ENCODE measurements at regions not wholly inside any gene's neighbourhood (a gene's known extent, or its start where the extent isn't known, plus 50 kb on each side); places are given as distances from the start of the nearest gene placed in this dataset.

DNA sequence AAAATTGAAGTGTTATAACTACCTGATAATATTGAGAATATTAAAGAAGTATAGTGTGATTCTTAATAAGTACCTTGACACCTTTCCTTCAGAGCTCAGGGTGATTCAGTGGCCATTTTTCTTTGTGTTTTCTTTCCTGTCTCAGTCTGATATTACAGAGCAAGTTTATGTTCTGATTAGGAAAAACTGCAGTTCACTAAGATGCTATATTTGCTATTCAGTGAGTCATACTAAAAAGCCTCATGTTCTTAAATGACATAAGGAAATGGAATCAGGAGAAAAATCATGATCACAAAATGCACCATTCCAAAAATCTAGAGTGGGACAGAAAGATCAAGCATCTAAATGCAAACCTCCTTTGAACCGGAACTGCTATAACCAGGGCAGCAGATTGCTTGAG, 390.6 kb upstream of the ATP2B1 start:
- no peak overlapping the region for H3K4me3 Mint-ChIP-seq
- intact Hi-C loops (cut with micrococcal nuclease), result no loop called here
- H3K36me3 Mint-ChIP-seq (ENCODE audit: low read depth), result no peaks in the 10 kb centered on the region
- peaks cover 12% of the 10 kb centered on the region for H3K4me1 Mint-ChIP-seq (ENCODE audit: low read depth)
- CTCF ChIA-PET, result no interaction called here
- H3K9me3 Mint-ChIP-seq, result no peaks in the 10 kb centered on the region
- H3K27me3 Mint-ChIP-seq (ENCODE audit: low read depth), result peaks cover 9% of the 10 kb centered on the region
- no peak overlapping the region for H3K27ac Mint-ChIP-seq
- no peak for DNase-seq

DNA sequence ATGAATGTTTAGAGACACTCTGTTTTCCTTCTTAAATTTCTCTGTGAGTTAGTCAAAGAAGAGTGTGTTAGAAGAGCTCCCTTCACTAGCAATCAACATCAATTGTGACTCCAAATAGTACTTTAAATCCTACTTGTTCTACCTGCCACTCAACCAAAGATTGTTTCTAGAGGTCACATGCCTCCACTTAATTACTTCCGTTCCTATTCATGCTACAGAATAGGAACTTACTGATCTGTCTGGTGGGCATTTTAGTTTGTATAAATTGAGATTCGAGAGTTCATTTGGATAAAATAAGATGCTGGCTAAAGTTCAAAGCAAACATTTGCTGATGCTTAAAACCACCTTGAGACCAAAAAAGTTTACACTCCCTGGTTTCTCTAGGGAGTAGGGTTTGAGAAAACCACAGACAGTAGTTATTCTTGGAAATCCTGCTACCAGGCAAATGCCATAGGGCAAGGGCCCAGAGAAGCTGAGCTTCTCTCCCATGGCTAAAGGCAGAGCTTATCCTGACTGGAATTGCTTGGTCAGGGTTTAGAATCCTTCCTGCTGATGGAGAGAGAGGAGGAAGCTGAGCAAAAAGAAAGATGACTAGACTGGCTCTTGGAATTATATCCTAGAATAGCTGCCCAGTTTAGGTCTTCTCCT, 389.6 kb upstream of the ATP2B1 start:
- H3K4me3 Mint-ChIP-seq, result no peak overlapping the region
- no peaks in the 10 kb centered on the region for H3K9me3 Mint-ChIP-seq
- no peaks in the 10 kb centered on the region for H3K36me3 Mint-ChIP-seq (ENCODE audit: low read depth)
- no peak overlapping the region for H3K27ac Mint-ChIP-seq
- no peak for DNase-seq
- H3K4me1 Mint-ChIP-seq (ENCODE audit: low read depth), result peaks cover 11% of the 10 kb centered on the region
- intact Hi-C loops (cut with micrococcal nuclease), result no loop called here
- CTCF ChIA-PET, result interaction anchor here (0.6 to 0.8 kb wide), 2 partner anchors 429 to 629 kb away, joined by 3 read pairs; no protein-coding TSS in a partner anchor
- peaks cover 6% of the 10 kb centered on the region for H3K27me3 Mint-ChIP-seq (ENCODE audit: low read depth)

DNA sequence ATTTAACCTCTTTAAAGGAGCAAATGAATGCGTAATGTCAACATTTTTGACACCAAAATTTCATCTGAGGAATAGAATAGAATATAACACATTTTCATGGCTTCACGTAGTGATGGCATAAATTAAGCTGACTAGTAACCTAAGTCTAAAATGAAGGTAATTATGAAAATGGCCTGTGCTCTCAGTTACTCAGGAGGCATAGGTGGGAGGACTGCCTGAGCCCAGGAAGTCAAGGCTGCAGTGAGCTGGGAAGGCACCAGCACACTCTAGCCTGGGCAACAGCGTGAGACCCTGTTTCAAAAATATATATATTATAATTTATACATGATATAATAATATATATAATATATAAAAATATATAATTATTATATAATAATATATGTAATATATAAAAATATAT, 383.2 kb upstream of the ATP2B1 start:
- intact Hi-C loops (cut with micrococcal nuclease), result no loop called here
- Mint-ChIP-seq H3K27ac (no peak overlapping the region), H3K4me3 (no peak overlapping the region), H3K36me3 (ENCODE audit: low read depth) (no peaks in the 10 kb centered on the region), H3K27me3 (ENCODE audit: low read depth) (no peaks in the 10 kb centered on the region), H3K9me3 (no peaks in the 10 kb centered on the region), H3K4me1 (ENCODE audit: low read depth) (peaks cover 11% of the 10 kb centered on the region)
- no peak for DNase-seq
- CTCF ChIA-PET, result interaction anchor here (1.5 kb wide), 1 partner anchor 548 kb away, joined by 4 read pairs; no protein-coding TSS in a partner anchor

DNA sequence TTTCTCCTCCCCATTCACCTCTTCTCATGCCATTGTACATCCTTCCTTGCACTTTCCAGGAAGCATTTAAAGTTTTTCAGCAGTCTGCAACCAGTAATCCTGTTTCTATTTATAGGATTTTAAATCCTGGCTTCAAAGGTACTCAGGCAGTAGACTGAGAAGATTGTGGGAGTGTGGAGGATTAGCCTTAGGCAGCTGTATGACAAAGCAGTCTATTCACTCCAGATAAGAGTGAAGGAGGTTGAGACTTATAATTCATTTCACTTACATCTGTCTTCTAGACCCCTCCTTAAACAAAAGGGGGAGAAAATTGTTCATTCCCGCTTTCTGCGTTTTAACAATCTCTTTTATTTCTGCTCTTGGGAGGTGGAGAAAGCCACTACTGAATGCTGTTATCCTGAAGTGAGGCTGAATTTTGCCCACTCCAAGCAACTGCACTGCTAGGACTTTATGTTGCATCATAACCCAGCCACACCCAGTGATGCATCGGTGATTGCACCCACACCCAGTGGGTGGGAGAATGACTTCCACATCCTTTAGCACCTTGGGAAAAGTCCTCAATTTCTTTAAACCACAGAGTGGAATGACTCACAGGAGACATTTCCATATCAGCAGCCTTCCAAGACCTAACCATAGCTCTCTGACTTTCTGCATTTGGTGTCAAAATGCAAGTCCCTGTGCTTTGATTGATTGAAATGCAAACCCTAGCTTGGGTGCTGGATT, 382.5 kb upstream of the ATP2B1 start:
- peaks cover 12% of the 10 kb centered on the region for H3K4me1 Mint-ChIP-seq (ENCODE audit: low read depth)
- intact Hi-C loops (cut with micrococcal nuclease), result no loop called here
- no peak overlapping the region for H3K4me3 Mint-ChIP-seq
- CTCF ChIA-PET, result interaction anchor here (1.5 kb wide), 1 partner anchor 547 kb away, joined by 4 read pairs; no protein-coding TSS in a partner anchor
- no peak overlapping the region for H3K27ac Mint-ChIP-seq
- no peaks in the 10 kb centered on the region for H3K27me3 Mint-ChIP-seq (ENCODE audit: low read depth)
- peak; percentile 40 for DNase-seq
- H3K36me3 Mint-ChIP-seq (ENCODE audit: low read depth), result no peaks in the 10 kb centered on the region
- no peaks in the 10 kb centered on the region for H3K9me3 Mint-ChIP-seq

DNA sequence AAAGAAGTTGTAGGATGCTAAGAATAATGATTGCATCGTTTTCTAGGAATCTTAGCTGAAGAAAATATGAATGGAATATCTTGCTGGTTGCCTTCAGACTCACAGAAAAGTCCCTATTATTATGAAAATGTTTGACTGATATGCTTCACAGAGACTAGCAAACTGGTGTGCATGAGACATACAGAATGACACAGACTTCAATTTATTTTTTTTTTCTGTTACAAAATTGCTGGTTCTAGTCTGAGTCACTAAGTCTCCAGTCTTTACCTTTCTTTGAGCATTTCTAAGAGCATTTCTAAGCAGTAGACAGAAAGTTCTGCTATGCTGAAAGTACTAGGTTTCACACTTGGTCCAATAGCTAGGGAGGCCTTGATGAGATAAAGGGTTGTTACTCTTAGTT, 377.6 kb upstream of the ATP2B1 start:
- Mint-ChIP-seq H3K9me3 (no peaks in the 10 kb centered on the region), H3K4me1 (ENCODE audit: low read depth) (peaks cover 8% of the 10 kb centered on the region), H3K36me3 (ENCODE audit: low read depth) (no peaks in the 10 kb centered on the region), H3K27me3 (ENCODE audit: low read depth) (no peaks in the 10 kb centered on the region), H3K4me3 (no peak overlapping the region), H3K27ac (no peak overlapping the region)
- intact Hi-C loops (cut with micrococcal nuclease), result loop anchor here (5.0 kb wide), 1 partner anchor 139 kb away; no protein-coding TSS in a partner anchor
- CTCF ChIA-PET, result interaction anchor here (0.7 to 1.9 kb wide), 2 partner anchors 16 to 542 kb away, joined by 3 to 4 read pairs; no protein-coding TSS in a partner anchor
- no peak for DNase-seq

DNA sequence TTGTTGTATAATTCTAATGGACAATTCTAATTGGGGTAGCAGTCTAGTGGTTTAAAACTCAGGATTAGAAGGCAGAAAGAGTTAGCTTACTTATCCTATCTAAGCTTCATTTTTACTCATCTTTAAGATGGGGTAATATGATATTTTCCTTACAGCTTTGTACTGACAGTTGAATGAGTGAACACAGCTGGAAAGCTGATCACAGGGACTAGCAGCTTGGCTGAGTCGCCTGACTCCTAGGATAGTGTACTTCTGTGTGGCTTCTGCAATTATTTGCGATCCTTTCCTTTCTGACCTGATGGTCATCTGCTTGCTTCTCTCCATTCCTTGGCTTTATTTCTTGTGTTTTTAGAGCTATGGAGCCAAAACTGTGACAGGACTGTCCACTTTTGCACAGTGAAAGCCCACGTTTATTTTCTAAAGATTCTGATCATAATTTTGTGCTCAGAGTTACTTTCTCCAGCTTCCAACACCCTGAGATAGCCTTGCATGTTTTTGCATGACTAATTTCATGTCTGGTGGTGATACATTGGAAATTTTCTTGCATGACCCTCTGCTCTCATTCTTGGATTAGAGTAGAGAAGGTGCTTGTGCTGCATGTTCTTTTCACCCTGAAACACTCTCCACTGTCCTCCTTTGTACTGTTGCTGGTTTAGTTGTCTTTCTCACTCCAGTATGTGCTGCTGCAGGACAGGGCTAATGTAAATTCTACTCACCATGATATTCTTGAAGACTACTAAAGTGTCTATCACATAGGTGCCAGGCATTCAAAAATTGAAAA, 377.0 kb upstream of the ATP2B1 start:
- H3K9me3 Mint-ChIP-seq, result no peaks in the 10 kb centered on the region
- intact Hi-C loops (cut with micrococcal nuclease), result loop anchor here (5.0 kb wide), 1 partner anchor 138 kb away; no protein-coding TSS in a partner anchor

DNA sequence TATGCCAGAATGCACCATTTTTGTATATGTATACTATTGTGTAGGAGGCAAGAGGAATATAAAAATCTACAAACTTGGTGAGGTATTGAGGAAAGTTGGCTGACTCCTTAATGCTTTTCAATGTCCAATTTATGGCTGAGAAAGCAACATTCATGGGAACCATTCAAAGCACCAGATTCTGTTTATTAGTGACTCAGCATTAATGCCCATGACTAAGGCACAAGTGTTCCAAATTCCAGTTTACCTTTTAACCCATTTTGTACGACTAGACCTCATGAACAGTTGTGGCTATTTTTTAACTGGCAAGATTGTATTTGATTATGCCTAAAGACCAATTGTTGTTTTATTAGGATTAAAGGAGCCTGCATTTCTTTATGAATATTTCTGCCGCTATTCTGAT, 375.4 kb upstream of the ATP2B1 start:
- Mint-ChIP-seq H3K27me3 (ENCODE audit: low read depth) (no peaks in the 10 kb centered on the region), H3K27ac (no peak overlapping the region), H3K36me3 (ENCODE audit: low read depth) (no peaks in the 10 kb centered on the region), H3K9me3 (no peaks in the 10 kb centered on the region), H3K4me3 (no peak overlapping the region), H3K4me1 (ENCODE audit: low read depth) (peaks cover 3% of the 10 kb centered on the region)
- DNase-seq, result no peak
- intact Hi-C loops (cut with micrococcal nuclease), result no loop called here
- CTCF ChIA-PET, result no interaction called here

More for the DNA sequence above, 377.0 kb upstream of the ATP2B1 start:
- Mint-ChIP-seq H3K27ac (no peak overlapping the region), H3K4me3 (no peak overlapping the region), H3K4me1 (ENCODE audit: low read depth) (peaks cover 3% of the 10 kb centered on the region), H3K36me3 (ENCODE audit: low read depth) (no peaks in the 10 kb centered on the region), H3K27me3 (ENCODE audit: low read depth) (no peaks in the 10 kb centered on the region)
- CTCF ChIA-PET, result interaction anchor here (0.6 to 1.9 kb wide), 4 partner anchors 17 to 558 kb away, joined by 3 to 4 read pairs (median 3); no protein-coding TSS in a partner anchor
- DNase-seq, result no peak

DNA sequence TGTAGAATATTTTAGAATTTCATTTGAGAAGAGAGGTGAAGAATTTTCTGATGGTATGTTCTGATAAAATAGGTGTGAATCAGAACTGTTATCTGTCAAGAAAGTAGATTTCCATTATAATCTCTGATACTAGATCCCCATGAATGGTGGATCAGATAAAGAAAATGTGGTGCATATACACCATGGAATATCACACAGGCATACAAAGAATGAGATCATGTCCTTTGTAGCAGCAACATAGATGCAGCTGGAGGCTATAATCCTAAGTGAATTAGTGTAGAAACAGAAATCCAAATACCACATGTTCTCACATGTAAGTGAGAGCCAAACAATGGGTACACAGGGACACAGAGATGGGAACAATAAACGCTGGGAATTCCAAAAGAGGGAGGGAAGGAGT, 372.0 kb upstream of the ATP2B1 start:
- no peak overlapping the region for H3K27ac Mint-ChIP-seq
- CTCF ChIA-PET, result no interaction called here

DNA sequence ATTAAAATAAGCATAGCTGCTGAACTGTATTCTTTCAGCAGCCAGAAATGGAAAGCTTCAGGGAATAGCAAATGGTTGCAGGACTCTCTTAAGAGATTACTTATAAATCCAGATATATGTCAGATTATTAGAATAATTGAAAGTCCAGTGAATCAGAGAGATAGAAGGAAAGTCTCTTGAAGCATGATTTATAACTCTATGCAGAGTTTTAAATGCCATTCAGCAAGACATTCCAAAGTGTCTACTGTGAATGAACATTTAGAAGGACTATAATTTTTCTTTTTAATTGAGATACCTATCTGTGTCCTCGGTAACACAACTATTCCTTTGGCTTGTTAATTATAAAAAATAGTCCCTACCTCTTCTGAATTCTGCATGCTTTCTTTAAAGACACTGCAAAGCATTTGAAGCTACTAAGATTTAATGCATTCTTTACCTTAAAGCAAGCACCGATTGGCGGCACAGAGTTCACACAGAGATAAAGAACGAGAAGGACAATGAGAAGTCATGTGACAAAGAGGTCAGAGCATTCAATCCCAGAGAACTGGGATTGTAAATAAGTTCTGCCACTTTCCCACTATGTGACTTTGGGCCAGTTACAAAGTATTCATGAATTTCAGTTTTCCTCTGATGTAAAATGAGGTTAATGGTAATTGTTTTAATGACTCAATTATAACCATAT, 371.0 kb upstream of the ATP2B1 start:
- H3K36me3 Mint-ChIP-seq (ENCODE audit: low read depth), result no peaks in the 10 kb centered on the region
- CTCF ChIA-PET, result interaction anchor here (0.6 kb wide), 1 partner anchor 409 kb away, joined by 4 read pairs; no protein-coding TSS in a partner anchor
- H3K4me3 Mint-ChIP-seq, result no peak overlapping the region
- H3K27ac Mint-ChIP-seq, result no peak overlapping the region
- no peak for DNase-seq
- peaks cover 24% of the 10 kb centered on the region for H3K4me1 Mint-ChIP-seq (ENCODE audit: low read depth)
- intact Hi-C loops (cut with micrococcal nuclease), result no loop called here
- H3K9me3 Mint-ChIP-seq, result no peaks in the 10 kb centered on the region
- no peaks in the 10 kb centered on the region for H3K27me3 Mint-ChIP-seq (ENCODE audit: low read depth)

More for the DNA sequence above, 372.0 kb upstream of the ATP2B1 start:
- intact Hi-C loops (cut with micrococcal nuclease), result no loop called here
- no peak for DNase-seq
- Mint-ChIP-seq H3K9me3 (no peaks in the 10 kb centered on the region), H3K4me3 (no peak overlapping the region), H3K36me3 (ENCODE audit: low read depth) (no peaks in the 10 kb centered on the region), H3K4me1 (ENCODE audit: low read depth) (peaks cover 22% of the 10 kb centered on the region), H3K27me3 (ENCODE audit: low read depth) (no peaks in the 10 kb centered on the region)

DNA sequence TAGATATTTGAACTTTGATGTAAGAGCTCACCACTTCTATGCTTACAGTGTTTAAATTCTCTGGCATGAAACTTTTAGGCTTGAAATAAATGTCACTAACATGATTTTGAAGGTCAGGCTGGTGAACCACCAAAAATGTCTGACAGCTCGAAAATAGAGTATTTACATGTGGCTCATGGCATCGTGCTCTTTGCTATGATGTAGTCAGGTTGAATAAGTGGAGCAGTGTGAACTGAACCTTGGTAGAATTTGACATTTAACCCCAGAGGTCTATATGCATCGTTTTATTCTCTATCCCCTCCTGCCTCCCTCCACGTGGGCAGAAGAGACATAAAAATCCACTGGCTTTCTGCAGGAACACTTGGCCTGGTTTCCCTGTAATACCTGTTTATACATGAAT, 369.7 kb upstream of the ATP2B1 start:
- no peak overlapping the region for H3K4me3 Mint-ChIP-seq
- intact Hi-C loops (cut with micrococcal nuclease), result no loop called here
- peaks cover 24% of the 10 kb centered on the region for H3K4me1 Mint-ChIP-seq (ENCODE audit: low read depth)
- H3K27ac Mint-ChIP-seq, result no peak overlapping the region
- CTCF ChIA-PET, result interaction anchor here (0.6 kb wide), 2 partner anchors 26 to 416 kb away, joined by 3 to 6 read pairs; no protein-coding TSS in a partner anchor
- H3K9me3 Mint-ChIP-seq, result no peaks in the 10 kb centered on the region
- DNase-seq, result no peak
- no peaks in the 10 kb centered on the region for H3K36me3 Mint-ChIP-seq (ENCODE audit: low read depth)
- H3K27me3 Mint-ChIP-seq (ENCODE audit: low read depth), result peaks cover 3% of the 10 kb centered on the region

DNA sequence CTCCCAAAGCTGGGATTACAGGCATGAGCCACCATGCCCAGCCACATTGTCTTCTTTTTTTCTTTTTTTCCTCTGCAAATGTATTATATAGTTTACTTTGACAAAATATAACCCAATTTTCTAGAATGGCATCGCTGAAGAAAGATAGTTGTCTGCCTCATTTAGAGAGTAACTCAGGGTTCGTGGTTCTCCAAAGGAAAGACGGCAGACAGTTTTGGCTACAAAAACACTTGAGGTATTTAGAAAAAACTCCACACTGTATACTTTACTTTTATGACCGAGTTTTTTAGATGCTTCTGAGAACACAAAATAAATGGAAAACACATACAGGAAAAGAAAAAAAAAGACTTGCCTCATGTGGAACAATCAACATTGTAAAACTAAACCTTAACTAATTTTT, 369.1 kb upstream of the ATP2B1 start:
- H3K4me1 Mint-ChIP-seq (ENCODE audit: low read depth), result peaks cover 24% of the 10 kb centered on the region
- intact Hi-C loops (cut with micrococcal nuclease), result loop anchor here (1.0 kb wide), 1 partner anchor 26 kb away; no protein-coding TSS in a partner anchor
- no peak for DNase-seq

More for the DNA sequence above, 369.1 kb upstream of the ATP2B1 start:
- no peak overlapping the region for H3K27ac Mint-ChIP-seq
- no peaks in the 10 kb centered on the region for H3K36me3 Mint-ChIP-seq (ENCODE audit: low read depth)
- H3K9me3 Mint-ChIP-seq, result no peaks in the 10 kb centered on the region
- no peak overlapping the region for H3K4me3 Mint-ChIP-seq
- CTCF ChIA-PET, result interaction anchor here (0.6 to 0.9 kb wide), 3 partner anchors 17 to 415 kb away, joined by 3 to 6 read pairs (median 3); no protein-coding TSS in a partner anchor
- peaks cover 4% of the 10 kb centered on the region for H3K27me3 Mint-ChIP-seq (ENCODE audit: low read depth)
